DOHH2 (cell line): ENCODE measurements at regions not wholly inside any gene's neighbourhood (a gene's known extent, or its start where the extent isn't known, plus 50 kb on each side); places are given as distances from the start of the nearest gene placed in this dataset.

Source experiments
- H3F3A ChIP-seq: fragments of 200-600 bp; sonication (generic), shearing (Covaris generic); 2 replicates; pipeline ENCODE4 v1.6.0; 2016; ENCODE audit warnings: antibody characterized with exemption, mild to moderate bottlenecking; ENCODE audit not compliant: control insufficient read depth, insufficient read depth
- H3K27ac ChIP-seq: fragments of 200-600 bp; sonication (generic); 2 replicates; pipeline ENCODE4 v1.5.1; 2014; ENCODE audit warnings: low read depth, mild to moderate bottlenecking, low read length, moderate library complexity
- H3K27me3 ChIP-seq: fragments of 200-600 bp; sonication (generic); 2 replicates; pipeline ENCODE4 v1.6.1; 2014; ENCODE audit warnings: mild to moderate bottlenecking, low read length, mixed read lengths; ENCODE audit not compliant: control insufficient read depth
- H3K36me3 ChIP-seq: fragments of 200-600 bp; sonication (generic); 2 replicates; pipeline ENCODE4 v1.6.1; 2014; ENCODE audit warnings: mild to moderate bottlenecking, low read length, moderate library complexity, mixed read lengths; ENCODE audit not compliant: control insufficient read depth
- H3K4me1 ChIP-seq: fragments of 200-600 bp; sonication (generic); 2 replicates; pipeline ENCODE4 v1.6.1; 2014; ENCODE audit warnings: mild to moderate bottlenecking, low read length, mixed read lengths; ENCODE audit not compliant: control insufficient read depth
- H3K4me2 ChIP-seq: fragments of 200-600 bp; sonication (generic); 2 replicates; pipeline ENCODE4 v1.6.0; 2014; ENCODE audit warnings: mild to moderate bottlenecking, low read length, moderate library complexity
- H3K4me3 ChIP-seq: fragments of 200-600 bp; sonication (generic); 2 replicates; pipeline ENCODE4 v1.5.1; 2014; ENCODE audit warnings: mild to moderate bottlenecking, low read length, mixed read lengths
- H3K79me2 ChIP-seq: fragments of 200-600 bp; sonication (generic); 2 replicates; pipeline ENCODE4 v1.6.1; 2014; ENCODE audit warnings: mild to moderate bottlenecking, low read length, mixed read lengths; ENCODE audit not compliant: control insufficient read depth
- H3K9me2 ChIP-seq: fragments of 200-600 bp; sonication (generic); replicated peaks from 2 replicates; pipeline ENCODE4 v1.6.1; 2014; ENCODE audit warnings: mild to moderate bottlenecking, low read length, mixed read lengths; ENCODE audit not compliant: control insufficient read depth
- H3K9me3 ChIP-seq: fragments of 200-600 bp; sonication (generic); 2 replicates; pipeline ENCODE4 v1.6.1; 2014; ENCODE audit warnings: antibody characterized with exemption, low read length, mixed read lengths; ENCODE audit not compliant: control insufficient read depth, insufficient read depth
- H4K20me1 ChIP-seq: fragments of 200-600 bp; sonication (generic); 2 replicates; pipeline ENCODE4 v1.6.0; 2014; ENCODE audit warnings: low read depth, mild to moderate bottlenecking, antibody characterized with exemption, low read length, moderate library complexity; ENCODE audit not compliant: control insufficient read depth, insufficient read depth
- CTCF ChIP-seq: fragments of 200-600 bp; sonication (generic); IDR thresholded peaks from one replicate; pipeline ENCODE4 v1.5.1; 2014; ENCODE audit warnings: antibody characterized with exemption, mild to moderate bottlenecking, low read depth, low read length; ENCODE audit not compliant: poor library complexity, severe bottlenecking
- EZH2phosphoT487 ChIP-seq: fragments of 200-600 bp; sonication (generic); IDR thresholded peaks from 2 replicates; pipeline ENCODE4 v1.6.1; 2017; ENCODE audit warnings: borderline replicate concordance, mild to moderate bottlenecking, antibody characterized with exemption, low read length, moderate library complexity, mixed read lengths

- peaks cover 4% of the 10 kb centered on the region; the same call in 1 of the 2 replicates for H3K9me3 ChIP-seq
- H3K4me2 ChIP-seq: no peak overlapping the region
- H4K20me1 ChIP-seq: no peaks in the 10 kb centered on the region
Observed at GRCh38 chr19:27767234-27767633, 1445.7 kb downstream of the UQCRFS1 start.

GRCh38 chr19:27765912-27766725 lies 1446.8 kb downstream of the UQCRFS1 start:
- no peaks in the 10 kb centered on the region for H3K27me3 ChIP-seq
- H3K4me2 ChIP-seq: no peak overlapping the region
- H3F3A ChIP-seq: no peaks in the 10 kb centered on the region
- no peak overlapping the region for H3K27ac ChIP-seq
- TF ChIP-seq EZH2phosphoT487: no peak
- no peak for TF ChIP-seq CTCF
- H3K36me3 ChIP-seq: no peaks in the 10 kb centered on the region
- H3K4me3 ChIP-seq: no peak overlapping the region
- H3K4me1 ChIP-seq: no peaks in the 10 kb centered on the region
- H3K9me2 ChIP-seq: no peaks in the 10 kb centered on the region
- H4K20me1 ChIP-seq: no peaks in the 10 kb centered on the region
- H3K79me2 ChIP-seq: no peaks in the 10 kb centered on the region
- peaks cover 4% of the 10 kb centered on the region; the same call in 1 of the 2 replicates for H3K9me3 ChIP-seq

More at GRCh38 chr19:27767234-27767633, 1445.7 kb downstream of the UQCRFS1 start:
- Histone ChIP-seq H3K27me3 (no peaks in the 10 kb centered on the region), H3K36me3 (no peaks in the 10 kb centered on the region; the same call in 1 of the 2 replicates), H3K27ac (no peak overlapping the region), H3K79me2 (no peaks in the 10 kb centered on the region), H3K9me2 (no peaks in the 10 kb centered on the region), H3K4me1 (no peaks in the 10 kb centered on the region), H3F3A (no peaks in the 10 kb centered on the region), H3K4me3 (no peak overlapping the region)
- TF ChIP-seq CTCF (no peak), EZH2phosphoT487 (no peak)

GRCh38 chr19:27765397-27765796 lies 1447.6 kb downstream of the UQCRFS1 start:
- no peaks in the 10 kb centered on the region for H3F3A ChIP-seq

More at GRCh38 chr19:27765397-27765796, 1447.6 kb downstream of the UQCRFS1 start:
- Histone ChIP-seq H3K79me2 (no peaks in the 10 kb centered on the region), H3K4me3 (no peak overlapping the region), H3K9me3 (peaks cover 4% of the 10 kb centered on the region; the same call in 1 of the 2 replicates), H3K9me2 (no peaks in the 10 kb centered on the region), H3K27me3 (no peaks in the 10 kb centered on the region), H3K4me2 (no peak overlapping the region), H3K36me3 (no peaks in the 10 kb centered on the region), H3K27ac (no peak overlapping the region), H4K20me1 (no peaks in the 10 kb centered on the region), H3K4me1 (no peaks in the 10 kb centered on the region)
- TF ChIP-seq CTCF (no peak), EZH2phosphoT487 (no peak)
